ENCODE measurements at regions not wholly inside any gene's neighbourhood (a gene's known extent, or its start where the extent isn't known, plus 50 kb on each side); places are given as distances from the start of the nearest gene placed in this dataset.
"Not testable (repeated sequence)": the region's sequence is repeated elsewhere in the genome, so short reads cannot be mapped to it uniquely, and the experiment has no call there.

GRCh38 chr5:142398730-142399055 is 73.9 kb upstream of the SPRY4 start:
- Histone ChIP-seq H2AFZ (ENCODE audit: low read depth, low read length) (no peak overlapping the region), H3K27me3 (ENCODE audit: insufficient read depth, low read length, poor library complexity) (no peaks in the 10 kb centered on the region), H3K4me2 (ENCODE audit: insufficient read depth, low read length) (no peak overlapping the region), H4K20me1 (ENCODE audit: insufficient read depth, low read length) (no peaks in the 10 kb centered on the region), H3K27ac (ENCODE audit: low read length) (no peak overlapping the region), H3K4me3 (ENCODE audit: low read depth in 1 of 2, low read length in 2 of 2) (no peak overlapping the region), H3K9ac (ENCODE audit: low read depth, low read length) (no peak overlapping the region), H3K9me3 (ENCODE audit: insufficient read depth, low read length, severe bottlenecking) (peaks cover 8% of the 10 kb centered on the region), H3K36me3 (ENCODE audit: insufficient read depth, low read length) (no peaks in the 10 kb centered on the region), H3K79me2 (ENCODE audit: insufficient read depth, low read length) (no peaks in the 10 kb centered on the region), H3K4me1 (ENCODE audit: insufficient read depth, low read length) (no peaks in the 10 kb centered on the region)
- DNase-seq (no peak), ATAC-seq (ENCODE audit: insufficient read depth, low read depth) (no peak)
- TF ChIP-seq CTCF (IDR thresholded peaks at IDR 0.05; ENCODE audit: borderline replicate concordance, extremely low read depth, low read length, poor library complexity, severe bottlenecking), result no peak
- TF ChIP-seq EZH2 (IDR thresholded peaks at IDR 0.05; ENCODE audit: borderline replicate concordance, low read depth, low read length, severe bottlenecking), result no peak

GRCh38 chr5:142398011-142398729 is 73.3 kb upstream of the SPRY4 start:
- H3K9ac ChIP-seq (ENCODE audit: low read depth, low read length); H3K9me3 ChIP-seq (ENCODE audit: insufficient read depth, low read length, severe bottlenecking); H3K27me3 ChIP-seq (ENCODE audit: insufficient read depth, low read length, poor library complexity); H3K4me2 ChIP-seq (ENCODE audit: insufficient read depth, low read length); H3K4me3 ChIP-seq (ENCODE audit: low read depth in 1 of 2, low read length in 2 of 2); H3K27ac ChIP-seq (ENCODE audit: low read length); H3K36me3 ChIP-seq (ENCODE audit: insufficient read depth, low read length); ATAC-seq (ENCODE audit: insufficient read depth, low read depth); H4K20me1 ChIP-seq (ENCODE audit: insufficient read depth, low read length); DNase-seq; H2AFZ ChIP-seq (ENCODE audit: low read depth, low read length); H3K79me2 ChIP-seq (ENCODE audit: insufficient read depth, low read length); H3K4me1 ChIP-seq (ENCODE audit: insufficient read depth, low read length): not testable (repeated sequence)

- Histone ChIP-seq H3K4me1 (ENCODE audit: insufficient read depth, low read length) (no peaks in the 10 kb centered on the region), H3K27me3 (ENCODE audit: insufficient read depth, low read length, poor library complexity) (no peaks in the 10 kb centered on the region), H2AFZ (ENCODE audit: low read depth, low read length) (no peak overlapping the region), H3K4me2 (ENCODE audit: insufficient read depth, low read length) (no peak overlapping the region), H3K4me3 (ENCODE audit: low read depth in 1 of 2, low read length in 2 of 2) (no peak overlapping the region), H3K9ac (ENCODE audit: low read depth, low read length) (no peak overlapping the region), H3K9me3 (ENCODE audit: insufficient read depth, low read length, severe bottlenecking) (peaks cover 8% of the 10 kb centered on the region), H3K79me2 (ENCODE audit: insufficient read depth, low read length) (no peaks in the 10 kb centered on the region), H4K20me1 (ENCODE audit: insufficient read depth, low read length) (no peaks in the 10 kb centered on the region), H3K27ac (ENCODE audit: low read length) (no peak overlapping the region), H3K36me3 (ENCODE audit: insufficient read depth, low read length) (no peaks in the 10 kb centered on the region)
- TF ChIP-seq EZH2 (IDR thresholded peaks at IDR 0.05; ENCODE audit: borderline replicate concordance, low read depth, low read length, severe bottlenecking) (no peak), CTCF (IDR thresholded peaks at IDR 0.05; ENCODE audit: borderline replicate concordance, extremely low read depth, low read length, poor library complexity, severe bottlenecking) (no peak)
- DNase-seq, result no peak
- no peak for ATAC-seq (ENCODE audit: insufficient read depth, low read depth)
Observed at GRCh38 chr5:142397178-142397577, 72.4 kb upstream of the SPRY4 start.

GRCh38 chr5:142396436-142397038 is 71.7 kb upstream of the SPRY4 start:
- Histone ChIP-seq H3K9me3 (ENCODE audit: insufficient read depth, low read length, severe bottlenecking) (peaks cover 8% of the 10 kb centered on the region), H3K79me2 (ENCODE audit: insufficient read depth, low read length) (no peaks in the 10 kb centered on the region), H3K27ac (ENCODE audit: low read length) (no peak overlapping the region), H3K9ac (ENCODE audit: low read depth, low read length) (no peak overlapping the region), H3K4me2 (ENCODE audit: insufficient read depth, low read length) (no peak overlapping the region), H2AFZ (ENCODE audit: low read depth, low read length) (no peak overlapping the region), H3K4me3 (ENCODE audit: low read depth in 1 of 2, low read length in 2 of 2) (no peak overlapping the region), H3K36me3 (ENCODE audit: insufficient read depth, low read length) (no peaks in the 10 kb centered on the region), H4K20me1 (ENCODE audit: insufficient read depth, low read length) (no peaks in the 10 kb centered on the region), H3K4me1 (ENCODE audit: insufficient read depth, low read length) (no peaks in the 10 kb centered on the region), H3K27me3 (ENCODE audit: insufficient read depth, low read length, poor library complexity) (no peaks in the 10 kb centered on the region)
- ATAC-seq (ENCODE audit: insufficient read depth, low read depth) (no peak), DNase-seq (no peak)
- no peak for TF ChIP-seq CTCF (IDR thresholded peaks at IDR 0.05; ENCODE audit: borderline replicate concordance, extremely low read depth, low read length, poor library complexity, severe bottlenecking)
- TF ChIP-seq EZH2 (IDR thresholded peaks at IDR 0.05; ENCODE audit: borderline replicate concordance, low read depth, low read length, severe bottlenecking), result no peak
